ENCODE measurements at regions not wholly inside any gene's neighbourhood (a gene's known extent, or its start where the extent isn't known, plus 50 kb on each side); places are given as distances from the start of the nearest gene placed in this dataset.

DNA sequence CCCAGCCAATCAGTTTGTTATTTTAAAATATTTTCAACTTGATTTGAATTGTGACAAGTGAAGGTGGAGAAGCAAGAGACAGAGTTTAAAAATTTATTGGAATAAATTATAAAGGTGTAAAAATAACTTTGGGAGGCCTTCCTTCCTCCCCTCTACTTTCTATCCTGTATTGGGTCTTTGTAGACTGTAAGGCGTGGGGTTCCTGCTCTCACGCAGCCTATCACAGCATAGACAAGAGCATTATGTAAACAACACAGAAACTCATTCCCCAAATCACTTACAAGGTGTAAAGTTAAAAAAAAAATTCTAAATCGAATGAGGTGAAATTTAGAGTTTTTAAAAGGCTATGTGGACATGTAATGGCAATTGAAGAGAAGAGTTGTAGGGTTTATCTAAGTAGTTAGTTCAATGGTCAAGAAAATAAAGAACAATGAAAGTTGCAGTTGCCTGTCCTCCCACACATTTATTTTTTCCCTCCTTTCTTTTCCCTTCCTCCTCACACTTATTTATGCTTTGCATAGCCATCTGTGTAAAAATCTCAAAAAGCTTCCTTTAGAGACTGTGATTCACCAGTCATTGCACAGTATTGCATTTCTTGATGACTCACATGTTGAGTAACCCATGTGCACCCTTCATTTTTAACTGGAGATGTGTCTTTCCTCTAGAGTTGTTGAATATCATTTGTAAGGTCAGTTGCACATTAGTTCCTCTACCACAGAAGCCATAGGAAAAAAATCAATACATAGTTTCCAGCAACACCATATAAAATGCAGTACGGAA is 242.2 kb downstream of the PTPRC start:
- TF ChIP-seq CTCF (IDR thresholded peaks at IDR 0.05; ENCODE audit: insufficient read depth, low read depth, low read length) (no peak), EZH2 (IDR thresholded peaks at IDR 0.05; ENCODE audit: insufficient read depth, low read length) (no peak)

Measured in astrocyte (in vitro differentiated cells and primary cell).